ENCODE measurements at regions not wholly inside any gene's neighbourhood (a gene's known extent, or its start where the extent isn't known, plus 50 kb on each side); places are given as distances from the start of the nearest gene placed in this dataset.

DNA sequence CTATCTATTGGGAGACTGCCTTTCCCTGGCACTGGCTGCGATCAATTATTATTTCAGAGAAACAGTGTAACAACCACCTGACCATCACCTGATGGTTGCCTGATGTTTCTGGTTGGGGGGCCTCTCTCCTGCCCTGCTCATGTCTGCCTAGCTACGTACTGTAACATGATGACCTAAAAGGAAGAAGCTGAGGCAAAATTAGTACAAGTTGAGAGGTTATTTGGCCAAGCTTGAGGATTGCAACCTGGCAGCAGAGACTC is 58.3 kb downstream of the OLFML3 start:
- TF ChIP-seq CTCF (IDR thresholded peaks at IDR 0.05; ENCODE audit: borderline replicate concordance), result no peak
- Histone ChIP-seq H3K27ac (replicated peaks) (no peak overlapping the region), H3K9me3 (replicated peaks) (no peaks in the 10 kb centered on the region), H3K4me1 (no peaks in the 10 kb centered on the region), H3K27me3 (ENCODE audit: low read depth) (peaks cover 13% of the 10 kb centered on the region), H3K36me3 (no peaks in the 10 kb centered on the region), H3K4me3 (no peak overlapping the region)
- intact Hi-C loops (cut with micrococcal nuclease), result no loop called here
- DNase-seq, result no peak

DNA sequence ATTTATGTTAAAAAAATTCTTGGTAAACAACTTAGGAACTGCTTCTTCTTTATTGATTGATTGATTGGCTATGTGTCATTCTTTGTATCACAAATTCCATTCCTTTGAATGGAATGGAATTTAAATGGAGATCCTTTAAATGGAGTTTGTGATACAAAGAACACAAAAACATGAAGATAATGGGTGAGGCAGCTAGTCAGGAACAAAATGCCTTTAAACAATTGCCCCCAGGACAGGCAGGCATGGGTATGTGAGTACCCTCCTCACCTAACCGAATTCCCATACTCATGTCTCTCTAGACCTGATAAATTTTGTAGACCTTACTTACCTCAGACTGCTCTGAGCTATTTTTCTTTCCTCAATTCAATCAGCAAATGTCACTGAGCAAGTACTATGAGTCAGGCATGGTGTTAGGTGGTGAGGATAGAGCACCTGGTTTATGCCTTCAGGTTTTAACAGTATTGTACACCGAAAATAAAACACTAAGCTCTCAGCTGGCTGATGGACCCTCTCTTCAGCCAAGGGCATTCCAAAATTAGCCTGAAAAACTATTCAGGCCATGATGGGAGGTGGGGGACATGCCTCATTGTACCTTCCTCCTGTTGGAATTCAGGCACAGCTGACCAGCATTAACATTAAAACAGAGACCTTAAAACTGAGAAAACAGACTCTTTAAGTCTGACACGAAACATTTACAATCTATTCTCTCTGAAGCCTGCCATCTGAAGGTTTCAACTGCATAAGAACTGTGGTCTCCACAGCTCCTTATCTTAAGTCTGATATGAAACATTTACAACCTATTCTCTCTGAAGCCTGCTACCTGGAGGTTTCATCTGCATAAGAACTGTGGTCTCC is 58.9 kb downstream of the OLFML3 start:
- Histone ChIP-seq H3K9me3 (replicated peaks) (no peaks in the 10 kb centered on the region), H3K27me3 (ENCODE audit: low read depth) (peaks cover 13% of the 10 kb centered on the region), H3K36me3 (no peaks in the 10 kb centered on the region), H3K27ac (replicated peaks) (no peak overlapping the region), H3K4me1 (no peaks in the 10 kb centered on the region), H3K4me3 (no peak overlapping the region)
- intact Hi-C loops (cut with micrococcal nuclease), result no loop called here
- no peak for DNase-seq
- no peak for TF ChIP-seq CTCF (IDR thresholded peaks at IDR 0.05; ENCODE audit: borderline replicate concordance)

All from left ventricle myocardium inferior (tissue), 1 donor.